Neural crest cell (in vitro differentiated cells): ENCODE measurements at regions not wholly inside any gene's neighbourhood (a gene's known extent, or its start where the extent isn't known, plus 50 kb on each side); places are given as distances from the start of the nearest gene placed in this dataset.

Experiments used
- DNase-seq: peaks from one replicate; pipeline ENCODE4 v3.0.0; 2021; ENCODE audit warnings: low read depth, mixed read lengths, low spot score
- H3K27ac Mint-ChIP-seq: one replicate; pipeline ENCODE4 v1.8.0; 2021; ENCODE audit warnings: mild to moderate bottlenecking, mixed read lengths; ENCODE audit not compliant: unreplicated experiment
- H3K27me3 Mint-ChIP-seq: 2 replicates; pipeline ENCODE4 v1.8.0; 2021; ENCODE audit warnings: low read depth, mild to moderate bottlenecking, mixed read lengths
- H3K36me3 Mint-ChIP-seq: 2 replicates; pipeline ENCODE4 v1.8.0; 2021; ENCODE audit warnings: low read depth, mild to moderate bottlenecking, mixed read lengths
- H3K4me1 Mint-ChIP-seq: 2 replicates; pipeline ENCODE4 v1.8.0; 2021; ENCODE audit warnings: mixed read lengths
- H3K4me3 Mint-ChIP-seq: one replicate; pipeline ENCODE4 v1.8.0; 2021; ENCODE audit warnings: mild to moderate bottlenecking, mixed read lengths
- H3K9me3 Mint-ChIP-seq: 2 replicates; pipeline ENCODE4 v1.8.0; 2021; ENCODE audit warnings: mixed read lengths
- TF ChIP-seq, protein P1 (sequence below): fragments of 200-600 bp; sonication (generic); conservative IDR thresholded peaks from 2 replicates; pipeline ENCODE4 v1.5.0; 2021; ENCODE audit warnings: antibody characterized with exemption, mild to moderate bottlenecking

DNA sequence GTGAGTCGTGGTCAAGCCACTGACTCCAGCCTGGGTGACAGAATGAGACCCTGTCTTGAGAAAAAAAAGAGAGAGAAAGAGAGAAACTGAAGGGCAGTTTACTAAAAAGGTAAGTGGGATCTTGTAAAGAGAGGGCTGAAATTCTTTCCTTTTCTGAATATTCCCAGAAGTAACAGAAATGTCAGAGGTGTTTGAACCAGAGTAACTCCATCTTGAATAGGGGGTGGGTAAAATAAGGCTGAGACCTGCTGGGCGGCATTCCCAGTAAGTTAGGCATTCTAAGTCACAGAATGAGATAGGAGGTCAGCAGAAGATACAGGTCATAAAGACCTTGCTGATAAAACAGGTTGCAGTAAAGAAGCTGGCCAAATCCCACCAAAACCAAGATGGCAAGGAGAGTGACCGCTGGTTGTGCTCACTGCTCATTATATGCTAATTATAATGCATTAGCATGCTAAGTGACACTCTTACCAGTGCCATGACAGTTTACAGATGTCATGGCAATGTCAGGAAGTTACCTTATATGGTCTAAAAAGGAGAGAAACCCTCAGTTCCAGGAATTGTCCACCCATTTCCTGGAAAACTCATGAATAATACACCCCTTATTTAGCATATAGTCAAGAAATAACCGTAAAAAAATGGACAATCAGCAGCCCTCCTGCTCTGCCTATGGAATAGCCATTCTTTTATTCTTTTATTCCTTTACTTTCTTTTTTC is 1334.3 kb upstream of the ZEB2 start:
- H3K27ac Mint-ChIP-seq, result no peak overlapping the region
- TF ChIP-seq, protein P1, sequence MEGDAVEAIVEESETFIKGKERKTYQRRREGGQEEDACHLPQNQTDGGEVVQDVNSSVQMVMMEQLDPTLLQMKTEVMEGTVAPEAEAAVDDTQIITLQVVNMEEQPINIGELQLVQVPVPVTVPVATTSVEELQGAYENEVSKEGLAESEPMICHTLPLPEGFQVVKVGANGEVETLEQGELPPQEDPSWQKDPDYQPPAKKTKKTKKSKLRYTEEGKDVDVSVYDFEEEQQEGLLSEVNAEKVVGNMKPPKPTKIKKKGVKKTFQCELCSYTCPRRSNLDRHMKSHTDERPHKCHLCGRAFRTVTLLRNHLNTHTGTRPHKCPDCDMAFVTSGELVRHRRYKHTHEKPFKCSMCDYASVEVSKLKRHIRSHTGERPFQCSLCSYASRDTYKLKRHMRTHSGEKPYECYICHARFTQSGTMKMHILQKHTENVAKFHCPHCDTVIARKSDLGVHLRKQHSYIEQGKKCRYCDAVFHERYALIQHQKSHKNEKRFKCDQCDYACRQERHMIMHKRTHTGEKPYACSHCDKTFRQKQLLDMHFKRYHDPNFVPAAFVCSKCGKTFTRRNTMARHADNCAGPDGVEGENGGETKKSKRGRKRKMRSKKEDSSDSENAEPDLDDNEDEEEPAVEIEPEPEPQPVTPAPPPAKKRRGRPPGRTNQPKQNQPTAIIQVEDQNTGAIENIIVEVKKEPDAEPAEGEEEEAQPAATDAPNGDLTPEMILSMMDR, result no peak
- peaks cover 11% of the 10 kb centered on the region for H3K4me1 Mint-ChIP-seq
- no peak overlapping the region for H3K4me3 Mint-ChIP-seq
- H3K27me3 Mint-ChIP-seq, result no peaks in the 10 kb centered on the region
- no peaks in the 10 kb centered on the region for H3K36me3 Mint-ChIP-seq
- H3K9me3 Mint-ChIP-seq, result no peaks in the 10 kb centered on the region
- no peak for DNase-seq

DNA sequence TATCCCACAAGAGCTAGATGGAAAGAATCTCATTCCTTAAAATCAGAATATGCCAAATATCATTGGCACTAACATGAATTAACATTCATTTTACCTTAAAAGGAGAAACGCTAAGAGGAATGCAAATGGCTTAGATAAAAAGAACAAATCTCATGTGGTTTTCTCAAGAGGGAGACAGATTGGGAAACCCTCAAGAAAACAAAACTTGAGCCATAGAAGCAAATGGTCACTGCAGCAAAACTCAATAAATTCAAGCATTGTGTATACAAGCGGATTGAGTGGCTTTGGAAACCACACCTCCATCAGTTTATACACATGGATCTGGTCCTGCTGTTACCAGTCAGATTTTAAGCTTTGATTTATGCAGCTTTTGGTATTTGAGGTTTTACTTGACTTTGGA is 1331.8 kb upstream of the ZEB2 start:
- DNase-seq, result no peak
- H3K27ac Mint-ChIP-seq, result no peak overlapping the region
- peaks cover 13% of the 10 kb centered on the region for H3K4me1 Mint-ChIP-seq

DNA sequence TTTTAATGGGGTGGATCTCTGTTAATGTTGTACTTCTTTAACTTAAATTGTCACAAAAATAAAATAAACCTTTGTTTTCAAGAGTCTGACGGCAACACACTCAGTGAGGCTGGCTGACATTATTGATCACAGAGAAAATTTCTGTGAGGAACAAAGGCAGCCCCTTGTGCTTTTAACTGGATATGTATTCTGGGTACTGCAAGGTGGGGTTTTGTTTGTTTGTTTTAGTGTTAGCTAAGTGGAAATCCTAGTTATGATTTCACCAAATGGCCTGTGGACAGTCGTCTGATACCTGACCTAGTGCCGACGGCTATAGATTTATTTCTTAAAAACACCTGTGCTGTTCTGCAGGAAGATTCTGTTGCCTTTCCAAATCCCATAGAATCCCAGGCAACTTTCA is 1329.5 kb upstream of the ZEB2 start:
- no peak overlapping the region for H3K4me3 Mint-ChIP-seq
- TF ChIP-seq, protein P1, result no peak
- no peak for DNase-seq
- H3K27me3 Mint-ChIP-seq, result no peaks in the 10 kb centered on the region
- peaks cover 13% of the 10 kb centered on the region for H3K4me1 Mint-ChIP-seq
- no peaks in the 10 kb centered on the region for H3K9me3 Mint-ChIP-seq
- H3K27ac Mint-ChIP-seq, result no peak overlapping the region
- no peaks in the 10 kb centered on the region for H3K36me3 Mint-ChIP-seq

More for the DNA sequence above, 1331.8 kb upstream of the ZEB2 start:
- TF ChIP-seq, protein P1, result no peak
- no peaks in the 10 kb centered on the region for H3K36me3 Mint-ChIP-seq
- H3K27me3 Mint-ChIP-seq, result no peaks in the 10 kb centered on the region
- H3K9me3 Mint-ChIP-seq, result no peaks in the 10 kb centered on the region
- no peak overlapping the region for H3K4me3 Mint-ChIP-seq

DNA sequence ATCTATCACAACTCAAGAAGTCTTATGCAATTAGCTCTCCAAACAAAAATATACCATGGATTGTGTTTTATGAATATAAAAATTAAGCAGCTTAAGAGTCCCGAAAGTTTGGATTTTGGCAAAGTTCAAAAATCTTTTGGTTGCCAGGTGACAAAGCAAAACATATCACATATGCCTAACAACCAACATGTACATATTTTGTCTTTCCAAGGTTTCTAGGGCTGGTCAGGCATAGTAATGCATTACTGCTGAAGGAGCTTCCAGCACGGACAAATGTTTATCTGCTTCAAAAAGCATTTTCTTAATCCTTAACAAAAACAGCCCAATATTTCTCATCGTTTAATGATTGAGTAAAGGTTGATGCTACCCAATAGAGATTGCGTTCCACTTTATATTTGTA is 1327.1 kb upstream of the ZEB2 start:
- Mint-ChIP-seq H3K9me3 (peaks cover 2% of the 10 kb centered on the region), H3K27me3 (no peaks in the 10 kb centered on the region), H3K36me3 (peaks cover 3% of the 10 kb centered on the region), H3K4me3 (no peak overlapping the region), H3K4me1 (peaks cover 13% of the 10 kb centered on the region), H3K27ac (no peak overlapping the region)
- TF ChIP-seq, protein P1, result no peak
- no peak for DNase-seq

DNA sequence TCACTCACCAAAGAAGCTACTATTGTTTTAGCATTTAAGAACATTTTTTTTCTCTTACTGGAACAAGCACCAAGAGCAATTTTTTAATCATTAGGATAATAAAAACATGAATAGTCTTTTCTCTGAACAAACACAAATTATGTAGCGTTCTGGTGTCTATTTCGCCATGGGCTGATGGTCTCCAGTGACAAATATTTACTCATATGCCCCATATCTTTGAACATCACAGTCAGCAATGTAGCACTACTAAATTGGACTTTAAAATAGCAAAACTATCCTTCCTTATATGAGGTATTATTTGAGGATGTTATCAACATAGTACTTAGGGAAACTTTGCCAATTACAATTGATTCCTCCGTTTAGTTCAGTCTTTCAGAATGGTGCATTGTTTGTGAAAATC is 1326.0 kb upstream of the ZEB2 start:
- Mint-ChIP-seq H3K9me3 (peaks cover 2% of the 10 kb centered on the region), H3K27ac (no peak overlapping the region), H3K4me1 (peaks cover 13% of the 10 kb centered on the region), H3K27me3 (no peaks in the 10 kb centered on the region), H3K36me3 (peaks cover 3% of the 10 kb centered on the region), H3K4me3 (no peak overlapping the region)
- TF ChIP-seq, protein P1, result no peak
- no peak for DNase-seq
